Prostate gland (tissue), 2 donors: ENCODE measurements at regions not wholly inside any gene's neighbourhood (a gene's known extent, or its start where the extent isn't known, plus 50 kb on each side); places are given as distances from the start of the nearest gene placed in this dataset.

Experiments used
- POLR2AphosphoS5 ChIP-seq: sonication (generic); formaldehyde crosslinking; IDR thresholded peaks from one replicate; pipeline ENCODE4 v1.6.1; 2017; ENCODE audit warnings: antibody characterized with exemption
- TF ChIP-seq, protein P1 (sequence below), 4 experiments: fragments of 200-600 bp in 2 of 4; fragments of 450-650 bp in 2 of 4; sonication (generic) in 2 of 4; IDR thresholded peaks; 1 replicate in 3 of 4; 2 replicates in 1 of 4; pipeline ENCODE4 v1.5.1; 2016 to 2019; ENCODE audit warnings: antibody characterized with exemption in 4 of 4, mild to moderate bottlenecking in 2 of 4, moderate library complexity in 2 of 4

DNA sequence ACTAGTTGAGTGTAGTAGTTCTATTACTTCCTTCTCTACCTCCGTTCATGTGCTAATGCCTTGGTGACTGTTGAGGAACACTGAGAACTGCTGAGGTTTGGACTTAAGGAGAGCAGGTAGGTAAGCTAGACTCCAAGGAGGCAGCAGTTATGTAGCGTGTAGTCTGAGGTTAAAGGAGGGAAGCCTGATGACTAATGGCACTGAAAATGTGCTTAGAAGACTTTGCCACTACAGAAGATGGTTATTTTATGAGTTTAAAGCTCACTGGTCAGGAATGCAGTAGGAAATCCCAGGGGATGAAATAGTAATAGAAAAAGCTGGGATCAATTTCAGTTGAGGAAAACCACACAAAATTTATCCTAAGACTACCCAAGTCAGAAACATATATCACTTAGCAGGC is 1077.3 kb downstream of the RAPGEF2 start:
- TF ChIP-seq, protein P1, sequence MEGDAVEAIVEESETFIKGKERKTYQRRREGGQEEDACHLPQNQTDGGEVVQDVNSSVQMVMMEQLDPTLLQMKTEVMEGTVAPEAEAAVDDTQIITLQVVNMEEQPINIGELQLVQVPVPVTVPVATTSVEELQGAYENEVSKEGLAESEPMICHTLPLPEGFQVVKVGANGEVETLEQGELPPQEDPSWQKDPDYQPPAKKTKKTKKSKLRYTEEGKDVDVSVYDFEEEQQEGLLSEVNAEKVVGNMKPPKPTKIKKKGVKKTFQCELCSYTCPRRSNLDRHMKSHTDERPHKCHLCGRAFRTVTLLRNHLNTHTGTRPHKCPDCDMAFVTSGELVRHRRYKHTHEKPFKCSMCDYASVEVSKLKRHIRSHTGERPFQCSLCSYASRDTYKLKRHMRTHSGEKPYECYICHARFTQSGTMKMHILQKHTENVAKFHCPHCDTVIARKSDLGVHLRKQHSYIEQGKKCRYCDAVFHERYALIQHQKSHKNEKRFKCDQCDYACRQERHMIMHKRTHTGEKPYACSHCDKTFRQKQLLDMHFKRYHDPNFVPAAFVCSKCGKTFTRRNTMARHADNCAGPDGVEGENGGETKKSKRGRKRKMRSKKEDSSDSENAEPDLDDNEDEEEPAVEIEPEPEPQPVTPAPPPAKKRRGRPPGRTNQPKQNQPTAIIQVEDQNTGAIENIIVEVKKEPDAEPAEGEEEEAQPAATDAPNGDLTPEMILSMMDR (IDR thresholded peaks at IDR 0.05) = no peak
- TF ChIP-seq POLR2AphosphoS5 = no peak
